GM21723 (cell line): ENCODE measurements at regions not wholly inside any gene's neighbourhood (a gene's known extent, or its start where the extent isn't known, plus 50 kb on each side); places are given as distances from the start of the nearest gene placed in this dataset.

ENCODE experiments used
- ATAC-seq: cut with Tn5 transposase; IDR thresholded peaks from one replicate; pipeline ENCODE4 v1.9.1; 2021; ENCODE audit warnings: mild to moderate bottlenecking, moderate library complexity; ENCODE audit not compliant: unreplicated experiment

- no peak for ATAC-seq
Observed at GRCh38 chr5:144582066-144582465, 411.4 kb downstream of the KCTD16 start.

DNA sequence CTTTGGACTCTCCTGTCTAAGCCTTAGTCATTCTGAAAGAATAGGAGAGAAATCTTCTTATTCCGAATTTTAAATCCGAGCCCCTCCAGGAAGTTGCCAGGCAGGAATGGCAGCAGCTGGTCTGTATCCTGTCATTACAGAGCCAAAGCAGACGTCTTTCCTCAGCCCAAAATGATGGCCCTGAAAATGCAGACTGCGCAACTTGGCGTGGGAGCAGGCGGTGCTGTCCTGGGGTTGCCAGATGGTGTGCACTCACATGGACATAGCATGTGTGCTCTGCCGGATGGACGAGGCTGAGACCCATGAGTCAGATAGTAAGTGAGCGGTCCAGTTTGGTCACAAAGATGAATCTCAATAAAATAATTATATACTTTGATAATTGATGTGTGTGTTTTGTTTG, 410.4 kb downstream of the KCTD16 start:
- no peak for ATAC-seq

DNA sequence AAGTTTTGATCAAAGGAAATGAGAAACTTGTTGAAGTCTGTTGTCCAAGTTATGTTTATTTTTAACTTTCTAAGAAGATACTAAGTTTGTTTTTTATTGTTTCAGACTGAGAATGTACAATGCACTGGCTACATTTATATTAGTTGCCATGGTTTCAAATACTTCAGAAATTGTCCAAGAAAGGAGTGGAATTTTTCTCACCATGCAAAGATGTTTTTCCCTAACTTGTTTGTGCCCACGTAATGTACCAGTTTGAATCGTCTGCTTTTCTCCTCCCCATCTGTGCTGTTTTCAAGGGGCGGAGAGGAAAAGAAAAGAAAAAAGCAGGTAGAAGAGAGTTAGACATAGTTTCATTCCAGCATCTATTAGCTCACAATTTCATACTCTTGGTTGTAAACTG, 407.0 kb downstream of the KCTD16 start:
- no peak for ATAC-seq

DNA sequence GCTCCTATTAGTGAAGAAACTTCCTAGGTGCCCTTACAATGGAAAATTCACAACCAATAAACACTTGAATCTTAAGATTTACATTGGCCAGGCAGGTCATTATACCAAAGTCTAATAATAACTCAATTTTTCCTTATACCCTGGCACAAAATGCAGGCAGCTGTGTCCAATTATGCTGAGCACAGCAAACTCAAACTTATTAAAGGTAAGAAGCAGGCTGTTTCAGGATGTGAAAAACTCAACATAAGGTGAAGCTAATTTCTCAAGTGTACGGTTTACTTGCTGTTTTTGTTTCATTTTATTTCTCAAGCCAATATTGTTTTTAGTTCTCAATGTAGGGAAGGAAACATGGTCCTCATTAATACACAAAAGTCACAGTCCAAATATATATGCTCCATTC, 405.1 kb downstream of the KCTD16 start:
- no peak for ATAC-seq

DNA sequence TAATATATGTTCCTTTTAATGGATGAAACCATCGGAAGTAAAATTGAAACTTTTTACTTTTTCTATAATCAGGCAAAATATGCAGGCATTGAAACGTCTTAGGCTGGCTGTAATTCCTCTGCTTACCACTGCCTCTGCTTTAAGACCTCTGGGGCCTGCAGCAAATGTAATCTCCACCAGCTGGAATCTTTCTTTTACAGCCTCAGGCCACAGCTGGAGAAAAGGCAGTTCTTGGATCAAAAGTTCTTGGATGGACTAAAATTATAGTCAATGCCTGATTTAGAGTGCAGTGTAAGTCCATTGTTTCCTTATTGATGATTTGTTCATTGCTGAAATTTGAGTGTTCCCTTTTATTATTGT, 396.7 kb downstream of the KCTD16 start:
- ATAC-seq = no peak

DNA sequence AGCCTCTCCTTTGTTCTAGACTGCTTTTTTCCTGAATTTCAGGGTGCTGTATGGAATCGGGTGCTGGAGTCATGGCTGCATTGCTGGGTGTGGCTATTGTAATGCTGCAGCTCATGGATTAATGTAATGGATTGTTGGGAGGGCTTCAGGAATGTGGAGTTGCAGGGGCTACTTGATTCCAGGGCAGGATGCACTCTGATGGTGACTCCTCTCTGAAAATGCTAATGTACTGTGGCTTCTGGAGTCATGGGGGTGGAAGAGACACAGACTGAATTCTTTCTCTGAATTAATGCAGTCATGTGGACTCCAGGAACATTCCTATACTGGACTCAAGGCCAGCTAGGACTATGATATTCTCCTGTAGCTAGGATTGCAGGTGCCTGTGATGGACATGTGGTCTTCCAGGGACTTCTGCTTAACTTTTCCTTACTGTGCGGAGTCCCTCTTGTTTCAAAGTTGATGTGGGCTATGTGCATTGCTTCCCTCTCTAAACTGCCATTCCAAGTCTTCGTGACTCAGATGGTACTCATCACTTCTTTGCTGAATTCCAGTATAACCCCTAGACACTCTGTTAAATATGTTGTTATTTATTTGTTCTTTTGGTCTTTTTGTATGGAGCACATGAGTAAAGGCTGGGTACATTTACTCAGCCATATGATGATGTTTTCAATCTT, 396.2 kb downstream of the KCTD16 start:
- no peak for ATAC-seq

DNA sequence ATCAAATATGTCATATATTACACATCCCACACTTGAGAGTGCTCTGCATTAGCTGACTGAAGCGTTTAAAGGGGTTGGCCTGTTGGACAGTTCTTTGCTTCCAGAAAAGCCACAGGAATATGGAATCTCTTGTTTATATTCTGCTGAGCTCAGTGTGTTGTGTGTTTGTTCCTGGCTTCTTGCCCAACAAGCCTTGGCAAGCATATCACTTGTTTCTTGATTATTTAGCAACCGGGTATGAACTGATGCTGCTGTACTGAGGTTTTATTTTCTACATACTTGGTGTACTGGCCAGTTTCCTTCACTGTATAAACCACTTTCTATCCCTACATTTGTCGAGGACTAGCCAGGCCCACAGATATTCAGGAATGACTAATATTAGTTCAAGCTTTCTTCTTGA, 378.9 kb downstream of the KCTD16 start:
- ATAC-seq = no peak

GRCh38 chr5:144548936-144549335, 378.3 kb downstream of the KCTD16 start:
- ATAC-seq = no peak

GRCh38 chr5:144547098-144547499, 376.4 kb downstream of the KCTD16 start:
- ATAC-seq = no peak

GRCh38 chr5:144538845-144539244, 368.2 kb downstream of the KCTD16 start:
- ATAC-seq = no peak
